ENCODE measurements at regions not wholly inside any gene's neighbourhood (a gene's known extent, or its start where the extent isn't known, plus 50 kb on each side); places are given as distances from the start of the nearest gene placed in this dataset.

GRCh38 chr19:28701491-28701890 is 511.5 kb downstream of the UQCRFS1 start:
- peaks cover 0 to 57% of the 10 kb centered on the region in 2 experiments; a peak in 2 of 3 replicates for H3K36me3 ChIP-seq (ENCODE audit: control insufficient read depth in 2 of 2, insufficient read depth in 1 of 2, low read length in 2 of 2)
- H3K27ac ChIP-seq (ENCODE audit: extremely low read depth, low read depth, low read length) = no peak overlapping the region
- peaks cover 7% of the 10 kb centered on the region for H3K9me3 ChIP-seq (ENCODE audit: control insufficient read depth, insufficient read depth, low read depth, low read length)
- H3K4me3 ChIP-seq (ENCODE audit: low read depth, low read length) = no peak overlapping the region
- POLR2A ChIA-PET = no interaction called here
- TF ChIP-seq ZNF16 (tag by site-specific recombination; IDR thresholded peaks at IDR 0.05; ENCODE audit: low read depth) (no peak), TCF7L2 (IDR thresholded peaks at IDR 0.05; ENCODE audit: borderline replicate concordance, low read depth, low read length) (no peak), ZBTB48 (tag by site-specific recombination; IDR thresholded peaks at IDR 0.05) (no peak), PRDM6 (tag by site-specific recombination; IDR thresholded peaks at IDR 0.05) (peak; percentile 79), HOXC10 (CRISPR knock-in tag; IDR thresholded peaks at IDR 0.05) (no peak), ZNF416 (tag by site-specific recombination; IDR thresholded peaks at IDR 0.05) (no peak), ZNF146 (tag by site-specific recombination; IDR thresholded peaks at IDR 0.05) (no peak)
- H3K4me1 ChIP-seq (ENCODE audit: control insufficient read depth, insufficient read depth, low read length) = peaks cover 8% of the 10 kb centered on the region; the same call in 1 of the 2 replicates
- CTCF ChIA-PET = interaction anchor here (0.5 to 5.9 kb wide), 6 partner anchors 9 to 970 kb away, joined by 3 to 46 read pairs (median 4); no protein-coding TSS in a partner anchor

GRCh38 chr19:28700176-28700575 is 512.8 kb downstream of the UQCRFS1 start:
- no peak overlapping the region for H3K27ac ChIP-seq (ENCODE audit: extremely low read depth, low read depth, low read length)
- TF ChIP-seq TRIM28 (IDR thresholded peaks at IDR 0.05; ENCODE audit: borderline replicate concordance, low read length) (no peak), PRDM1 (tag by site-specific recombination; IDR thresholded peaks at IDR 0.05) (peak; percentile 38; the same call in 1 of the 2 replicates), CTCF (tag by site-specific recombination; IDR thresholded peaks at IDR 0.05) (no peak)
- H3K4me1 ChIP-seq (ENCODE audit: control insufficient read depth, insufficient read depth, low read length) = 0 out of 2 replicates have a peak, but pooled peaks cover 3% of the 10 kb centered on the region
- ChIA-PET POLR2A (no interaction called here), CTCF (interaction anchor here (0.6 to 5.9 kb wide), 5 partner anchors 10 to 726 kb away, joined by 3 to 46 read pairs (median 3); no protein-coding TSS in a partner anchor)
- no peak overlapping the region for H3K4me3 ChIP-seq (ENCODE audit: low read depth, low read length)
- peaks cover 0 to 68% of the 10 kb centered on the region in 2 experiments; a peak in 2 of 3 replicates for H3K36me3 ChIP-seq (ENCODE audit: control insufficient read depth in 2 of 2, insufficient read depth in 1 of 2, low read length in 2 of 2)
- peaks cover 7% of the 10 kb centered on the region for H3K9me3 ChIP-seq (ENCODE audit: control insufficient read depth, insufficient read depth, low read depth, low read length)

GRCh38 chr19:28697308-28697707 is 515.6 kb downstream of the UQCRFS1 start:
- Histone ChIP-seq H3K4me3 (ENCODE audit: low read depth, low read length) (no peak overlapping the region), H3K4me1 (ENCODE audit: control insufficient read depth, insufficient read depth, low read length) (no peaks in the 10 kb centered on the region), H3K9me3 (ENCODE audit: control insufficient read depth, insufficient read depth, low read depth, low read length) (peaks cover 10% of the 10 kb centered on the region), H3K27ac (ENCODE audit: extremely low read depth, low read depth, low read length) (no peak overlapping the region), H3K36me3 (ENCODE audit: control insufficient read depth in 2 of 2, insufficient read depth in 1 of 2, low read length in 2 of 2) (peaks cover 0 to 70% of the 10 kb centered on the region in 2 experiments; a peak in 2 of 3 replicates)
- no peak for TF ChIP-seq ZNF785 (tag by site-specific recombination; IDR thresholded peaks at IDR 0.05)
- TF ChIP-seq ZNF433 (tag by site-specific recombination; IDR thresholded peaks at IDR 0.05; ENCODE audit: low read depth) = no peak
- peak; percentile 96 for TF ChIP-seq ZNF362 (tag by site-specific recombination; IDR thresholded peaks at IDR 0.05)
- no peak for TF ChIP-seq ZNF394 (tag by site-specific recombination; IDR thresholded peaks at IDR 0.05; ENCODE audit: borderline replicate concordance)
- ChIA-PET POLR2A (no interaction called here), CTCF (interaction anchor here (1.4 to 5.9 kb wide), 3 partner anchors 13 to 181 kb away, joined by 3 to 46 read pairs (median 3); no protein-coding TSS in a partner anchor)
